AG08395 (cell line): ENCODE measurements at regions not wholly inside any gene's neighbourhood (a gene's known extent, or its start where the extent isn't known, plus 50 kb on each side); places are given as distances from the start of the nearest gene placed in this dataset.
A peak's percentile ranks its signal among the peaks of the same experiment; 100 is the strongest.

Source experiments
- DNase-seq: peaks from one replicate; pipeline ENCODE4 v3.0.0; 2012; ENCODE audit warnings: mixed read lengths, low spot score

DNA sequence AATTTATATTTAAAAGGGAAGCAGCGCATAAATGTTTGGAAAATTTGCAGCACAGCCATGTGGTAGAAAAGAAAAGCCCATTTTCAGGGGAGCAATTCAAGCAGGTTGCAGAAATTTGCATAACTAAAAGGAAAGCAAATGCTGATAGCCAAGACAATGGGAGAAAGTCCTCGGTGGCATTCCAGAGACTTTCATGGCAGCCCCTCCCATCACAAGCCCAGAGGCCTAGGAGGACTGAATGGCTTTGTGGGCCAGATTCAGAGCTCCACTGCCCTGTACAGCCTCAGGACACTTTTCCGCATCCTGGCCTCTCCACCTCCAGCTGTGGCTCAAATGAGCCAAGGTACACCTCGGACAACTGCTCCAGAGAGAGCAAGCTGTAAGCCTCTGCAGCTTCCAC lies 462.9 kb downstream of the CDK5RAP2 start:
- no peak for DNase-seq

DNA sequence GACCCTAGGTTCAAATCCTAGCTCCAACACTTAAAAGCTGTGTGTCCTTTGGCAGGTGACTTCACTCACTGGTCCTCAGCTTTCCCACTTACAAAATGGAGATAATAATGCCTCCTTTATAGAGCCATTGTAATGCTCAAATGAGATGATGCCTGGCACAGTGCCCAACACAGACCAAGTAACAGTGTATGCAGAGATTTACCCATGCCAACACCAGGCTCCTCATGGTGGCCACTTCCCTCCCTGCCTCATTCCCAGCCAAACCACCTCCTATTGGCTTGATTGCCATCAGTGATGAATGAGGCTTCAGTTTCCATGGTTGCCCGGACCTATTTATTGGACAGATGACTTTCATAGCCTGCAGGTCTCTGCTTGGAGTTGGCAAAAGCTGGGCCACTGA lies 469.4 kb downstream of the CDK5RAP2 start:
- DNase-seq: no peak

GRCh38 chr9:120109242-120109641 lies 470.7 kb downstream of the CDK5RAP2 start:
- peak; percentile 7 for DNase-seq

- no peak for DNase-seq
Observed at GRCh38 chr9:120107138-120107537, 472.8 kb downstream of the CDK5RAP2 start.

GRCh38 chr9:120104771-120105170 lies 475.2 kb downstream of the CDK5RAP2 start:
- DNase-seq: no peak

- no peak for DNase-seq
Observed at GRCh38 chr9:120100595-120100994, 479.4 kb downstream of the CDK5RAP2 start.

DNA sequence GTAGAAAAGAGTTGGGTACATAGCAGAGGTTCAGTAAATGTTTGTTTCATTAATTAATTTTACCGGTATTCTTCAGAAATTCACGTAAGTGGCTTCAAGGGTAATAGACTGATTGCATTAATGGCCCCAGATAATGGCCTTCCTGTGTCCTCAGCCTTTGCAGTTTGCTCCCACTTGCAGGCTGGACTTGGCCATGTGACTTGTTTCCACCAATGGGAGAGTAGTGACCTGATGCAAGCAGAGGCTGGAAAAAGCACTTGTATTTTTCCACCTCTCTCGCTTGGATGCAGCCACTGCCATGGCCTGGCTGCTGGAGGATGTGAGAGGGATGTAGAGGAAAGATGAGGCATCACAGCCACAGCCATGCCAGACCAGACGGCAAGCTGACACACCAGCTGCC lies 480.9 kb downstream of the CDK5RAP2 start:
- DNase-seq: no peak

- no peak for DNase-seq
Observed at GRCh38 chr9:120098584-120098983, 481.4 kb downstream of the CDK5RAP2 start.

DNA sequence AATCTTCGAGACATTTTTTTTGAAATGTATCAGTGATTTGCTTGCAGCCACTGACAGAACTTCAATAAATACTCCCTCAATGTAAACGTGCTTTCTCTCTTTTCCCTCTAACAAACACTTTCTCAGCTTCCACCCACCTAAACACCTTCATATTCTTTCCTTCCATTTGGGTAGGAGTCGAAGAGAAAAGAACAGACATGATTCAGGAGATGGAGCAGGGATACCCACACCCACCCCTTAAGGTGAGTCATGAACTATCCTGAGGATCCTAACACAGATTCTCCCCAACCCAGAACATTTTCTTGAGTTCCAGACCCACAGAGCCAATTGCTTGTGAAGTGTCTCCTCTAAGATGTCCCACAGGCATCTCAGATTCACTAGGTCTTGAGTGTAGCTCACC lies 488.8 kb downstream of the CDK5RAP2 start:
- no peak for DNase-seq

DNA sequence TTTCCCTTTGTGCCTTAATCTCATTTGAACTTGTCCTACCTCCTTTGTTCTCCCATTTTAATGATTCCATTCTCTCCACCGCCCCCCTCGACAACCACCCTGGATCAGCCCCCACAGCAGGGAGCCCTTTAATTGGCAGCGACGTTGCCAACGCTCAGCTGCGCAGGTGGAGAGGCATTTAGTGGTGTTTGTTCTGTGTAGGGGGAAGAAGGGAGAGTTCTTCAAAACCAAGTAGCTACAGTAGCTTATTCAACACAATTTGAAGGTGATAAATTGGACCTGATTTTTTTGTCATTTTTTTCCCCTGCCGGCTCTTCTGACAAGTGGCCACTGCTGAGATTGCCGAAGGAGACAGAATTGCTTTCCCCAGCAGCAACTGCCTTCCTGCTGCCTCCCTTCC lies 499.1 kb downstream of the CDK5RAP2 start:
- no peak for DNase-seq

GRCh38 chr9:120078112-120078511 lies 501.9 kb downstream of the CDK5RAP2 start:
- DNase-seq: no peak

DNA sequence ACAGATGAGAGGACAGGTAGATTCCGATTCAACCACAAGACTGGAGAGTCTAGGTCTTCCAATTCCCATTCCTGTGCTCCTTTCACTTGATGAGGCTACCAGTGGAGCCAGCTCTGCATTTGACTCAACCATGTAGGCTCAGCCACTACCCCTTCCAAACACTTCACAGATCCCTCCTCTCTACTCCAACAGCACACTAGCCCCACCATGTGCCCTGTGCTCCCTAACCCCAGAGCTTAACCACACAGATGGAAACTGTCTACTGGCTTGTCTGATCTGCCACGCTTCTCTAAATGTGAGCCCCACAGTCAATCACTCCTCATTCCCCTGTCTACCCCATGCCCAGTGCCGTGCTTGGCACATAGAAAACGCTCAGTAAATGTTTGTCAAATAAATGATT lies 508.2 kb downstream of the CDK5RAP2 start:
- no peak for DNase-seq

DNA sequence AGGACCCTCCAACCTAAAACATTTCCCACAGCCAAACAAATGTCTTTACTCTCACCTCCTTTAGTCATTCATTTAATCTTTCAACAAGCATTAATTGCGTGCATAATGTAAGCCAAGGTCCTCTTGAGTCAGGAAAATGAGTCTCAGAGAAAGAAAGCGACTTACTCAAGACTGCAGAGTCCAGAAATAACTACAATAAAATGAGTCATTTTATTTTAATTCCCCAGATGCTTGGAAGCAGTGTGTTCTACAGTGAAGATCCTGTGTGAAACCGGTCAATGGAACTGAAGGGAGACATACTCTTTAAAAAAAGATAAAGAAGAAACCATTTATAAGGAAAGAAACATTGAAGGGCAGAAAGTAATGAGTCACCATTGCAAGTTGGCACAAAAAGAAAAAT lies 513.7 kb downstream of the CDK5RAP2 start:
- DNase-seq: peak; percentile 10

- no peak for DNase-seq
Observed at GRCh38 chr9:120065151-120065550, 514.8 kb downstream of the CDK5RAP2 start.

DNA sequence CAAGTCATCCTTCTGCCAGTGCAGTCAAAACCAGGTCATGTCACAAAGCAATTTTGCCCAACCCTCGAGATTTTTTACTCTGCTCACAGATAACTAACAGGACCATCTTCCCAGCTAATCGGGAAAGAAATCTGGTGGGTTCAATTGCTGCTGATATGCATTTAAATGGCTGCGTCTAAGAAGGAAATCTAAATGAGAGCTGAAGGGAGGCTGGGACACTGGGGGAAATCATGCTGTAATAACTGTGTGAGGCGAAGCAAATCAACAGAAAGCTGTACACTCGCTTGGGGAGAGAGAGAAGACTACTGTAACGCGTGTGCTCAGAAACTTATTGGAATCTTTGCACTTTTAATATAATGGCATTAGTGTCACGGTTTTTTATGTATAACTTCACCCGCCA lies 535.0 kb downstream of the CDK5RAP2 start:
- no peak for DNase-seq

DNA sequence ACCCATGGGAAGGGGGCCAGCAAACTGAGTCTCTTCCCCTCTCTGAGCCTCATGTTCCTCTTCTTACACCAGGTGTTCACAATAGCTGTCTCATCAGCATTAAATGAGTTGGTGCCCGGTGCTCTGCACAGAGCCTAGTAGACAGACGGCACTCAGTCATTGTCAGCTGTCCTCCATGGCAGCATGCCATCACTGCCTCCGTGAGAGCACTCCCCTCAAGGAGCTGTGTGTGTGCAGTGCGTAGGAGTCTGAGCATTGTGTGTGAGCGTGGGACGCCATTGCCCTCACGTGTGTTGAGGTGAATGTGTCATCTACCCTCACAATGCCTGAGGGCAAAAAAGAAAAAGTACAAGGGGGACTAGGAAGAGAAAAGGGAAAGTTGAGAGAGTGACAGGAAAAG lies 536.5 kb downstream of the CDK5RAP2 start:
- DNase-seq: no peak

- no peak for DNase-seq
Observed at GRCh38 chr9:120040896-120041295, 539.1 kb downstream of the CDK5RAP2 start.

GRCh38 chr9:120038342-120038741 lies 541.6 kb downstream of the CDK5RAP2 start:
- DNase-seq: no peak

DNA sequence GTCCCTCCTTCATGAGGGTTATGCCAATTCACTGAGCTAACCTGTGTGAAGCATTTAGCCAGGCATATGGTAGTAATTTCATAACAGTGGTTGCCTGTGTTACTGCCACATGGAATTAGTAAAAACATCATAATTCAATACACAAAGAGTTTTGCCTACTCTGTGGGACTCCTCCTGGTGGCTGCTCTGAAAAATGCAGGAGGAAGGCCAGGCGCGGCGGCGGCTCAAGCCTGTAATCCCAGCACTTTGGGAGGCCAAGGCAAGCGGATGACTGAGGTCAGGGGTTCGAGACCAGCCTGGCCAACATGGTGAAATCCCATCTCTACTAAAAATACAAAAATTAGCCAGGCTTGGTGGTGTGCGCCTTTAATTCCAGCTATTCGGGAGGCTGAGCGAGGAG lies 547.3 kb downstream of the CDK5RAP2 start:
- DNase-seq: no peak

DNA sequence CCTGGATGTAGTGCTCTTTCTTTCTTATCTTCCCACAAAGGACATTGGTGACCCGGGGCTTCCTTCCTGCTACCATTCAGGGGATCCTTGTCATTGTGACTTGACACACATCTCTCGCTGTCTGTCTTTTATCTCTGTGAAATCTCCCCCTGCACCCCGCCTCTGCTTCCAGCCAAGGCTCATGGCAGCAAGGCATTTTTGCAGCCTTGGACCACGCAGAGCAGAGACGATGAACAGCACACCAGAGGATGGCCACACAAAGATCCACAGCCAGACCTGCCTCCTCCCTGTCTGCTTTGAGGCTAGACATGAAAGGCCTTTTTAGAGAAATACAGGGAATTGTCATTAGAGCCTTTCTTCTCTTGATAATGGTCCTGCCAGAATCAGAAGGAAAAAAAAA lies 549.1 kb downstream of the CDK5RAP2 start:
- no peak for DNase-seq

- DNase-seq: no peak
Observed at GRCh38 chr9:120018550-120018949, 561.4 kb downstream of the CDK5RAP2 start.

DNA sequence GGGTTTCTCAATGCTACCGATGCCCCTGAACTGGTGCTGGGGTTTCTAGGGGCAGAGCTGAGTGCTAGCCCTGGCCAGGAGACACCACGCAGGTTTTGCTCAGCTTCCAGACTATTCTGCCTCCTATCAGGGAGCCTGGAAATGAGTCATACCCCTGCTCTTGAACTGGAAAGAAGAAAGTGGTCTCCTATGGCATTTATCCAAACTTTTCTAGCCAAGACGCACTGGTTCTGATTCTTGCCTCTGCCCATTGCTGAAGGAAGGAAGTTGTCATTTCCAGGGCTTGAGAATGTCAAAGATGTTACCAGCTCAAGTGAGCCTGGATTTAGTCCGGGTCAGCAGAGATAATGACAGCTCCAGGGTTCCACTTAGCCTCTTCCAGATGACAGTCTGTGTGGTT lies 561.9 kb downstream of the CDK5RAP2 start:
- no peak for DNase-seq

DNA sequence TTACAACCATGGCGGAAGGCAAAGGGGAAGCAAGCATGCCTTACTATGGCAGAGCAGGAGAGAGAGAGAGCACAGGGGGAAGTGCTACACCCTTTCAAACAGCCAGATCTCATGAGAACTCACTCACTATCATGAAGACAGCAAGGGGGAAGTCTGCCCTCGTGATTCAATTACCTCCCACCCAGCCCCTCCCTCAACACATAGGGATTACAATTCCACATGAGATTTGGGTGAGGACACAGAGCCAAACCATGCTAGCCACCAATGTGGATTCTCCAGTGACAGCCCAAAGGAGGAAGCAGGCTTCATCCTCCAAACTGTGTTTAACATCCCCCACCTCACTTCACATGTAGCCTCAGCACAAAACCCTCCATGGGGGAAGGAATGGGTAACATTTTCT lies 563.7 kb downstream of the CDK5RAP2 start:
- no peak for DNase-seq

DNA sequence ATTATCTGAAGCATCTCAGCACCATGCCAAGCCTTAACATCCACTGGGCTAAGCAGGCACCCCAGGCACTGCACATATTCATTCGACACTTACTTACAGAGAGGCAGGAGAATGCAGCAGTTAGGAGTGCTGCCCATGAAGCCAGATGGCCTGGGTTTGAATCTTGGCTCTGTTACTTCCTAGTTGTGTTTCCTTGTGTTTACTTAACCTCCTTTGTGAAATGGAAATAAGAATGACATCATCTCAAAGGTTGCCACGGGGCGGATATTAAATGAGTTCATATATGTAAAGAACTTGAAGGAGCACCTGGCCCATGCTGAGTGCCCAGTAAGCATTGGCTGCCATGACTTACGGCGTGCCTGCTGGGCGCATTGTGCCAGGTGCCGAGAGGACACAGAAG lies 565.2 kb downstream of the CDK5RAP2 start:
- no peak for DNase-seq

DNA sequence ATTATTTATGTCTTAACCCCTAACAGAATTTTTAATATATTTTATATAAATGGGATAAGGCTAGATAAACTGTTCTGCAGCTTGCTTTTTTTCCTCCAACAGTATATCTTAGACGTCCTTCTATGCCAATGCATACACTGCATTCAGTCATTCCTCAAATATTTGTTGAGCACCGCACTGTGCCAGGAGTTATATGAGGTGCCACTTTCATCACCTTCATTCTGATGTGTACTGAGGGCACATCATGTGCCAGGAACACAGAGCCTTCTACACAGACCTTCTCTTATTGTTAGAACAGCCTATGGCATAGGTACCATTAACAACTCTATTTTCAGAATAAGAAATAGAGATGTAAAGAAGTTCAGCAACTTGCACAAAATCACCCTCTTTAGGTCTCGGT lies 570.1 kb downstream of the CDK5RAP2 start:
- DNase-seq: no peak
